ENCODE measurements at regions not wholly inside any gene's neighbourhood (a gene's known extent, or its start where the extent isn't known, plus 50 kb on each side); places are given as distances from the start of the nearest gene placed in this dataset.
"Not testable (repeated sequence)": the region's sequence is repeated elsewhere in the genome, so short reads cannot be mapped to it uniquely, and the experiment has no call there.

DNA sequence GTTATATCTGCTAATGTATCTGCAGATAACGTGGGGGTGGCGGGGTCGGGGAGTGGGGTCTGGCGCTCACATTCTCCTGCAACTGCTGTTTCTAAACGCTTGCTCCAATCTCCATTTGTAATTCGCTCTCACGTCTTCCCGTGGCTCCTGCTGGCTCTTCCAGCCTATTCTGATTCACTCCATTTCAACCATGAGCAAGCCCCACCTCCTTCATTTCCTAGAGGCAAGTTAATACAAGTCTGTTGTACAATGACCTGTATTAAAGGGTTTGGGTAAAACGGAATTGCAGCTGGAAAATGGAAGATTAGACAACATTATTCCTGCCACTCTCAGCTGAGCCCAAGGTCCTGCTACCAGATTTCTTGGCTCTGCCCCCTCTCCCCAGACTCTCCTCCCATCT lies 132.3 kb downstream of the CSNK2A3 start:
- no peak for DNase-seq

GRCh38 chr11:11218629-11218986 lies 134.4 kb downstream of the CSNK2A3 start:
- no peak for DNase-seq

DNA sequence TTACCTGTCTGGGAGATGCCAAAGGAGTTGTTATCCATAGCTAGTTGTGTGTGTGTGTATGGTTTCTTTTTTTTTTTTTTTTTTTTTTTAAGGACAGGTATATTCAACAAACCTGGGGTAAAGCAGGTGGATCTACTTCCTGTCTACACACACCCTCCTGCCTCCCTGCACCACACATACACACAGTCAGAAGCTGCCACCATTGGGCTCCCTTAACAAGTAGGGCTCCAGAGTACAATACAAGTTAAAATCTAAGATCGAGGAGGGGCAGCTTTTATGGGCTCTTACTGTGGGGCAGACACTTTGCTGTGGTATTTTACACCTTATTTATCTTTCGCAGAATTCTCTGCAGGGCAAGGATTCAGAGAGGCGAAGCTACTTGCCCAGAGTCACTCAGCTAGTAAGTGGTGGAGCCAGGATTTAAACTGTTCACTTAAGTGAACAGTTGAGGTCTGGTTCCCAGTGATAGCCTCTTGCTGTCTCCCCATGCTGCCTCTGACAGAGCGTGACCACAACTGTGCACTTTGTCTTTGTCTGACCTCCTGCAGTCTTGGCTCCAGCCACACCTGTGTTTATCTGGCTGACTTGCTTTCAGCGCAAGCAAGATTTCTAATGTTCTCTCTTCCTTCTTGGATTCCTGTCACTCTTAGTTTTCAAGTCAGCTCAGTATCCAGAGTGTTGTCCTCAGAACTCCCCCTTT lies 135.0 kb downstream of the CSNK2A3 start:
- DNase-seq = no peak

DNA sequence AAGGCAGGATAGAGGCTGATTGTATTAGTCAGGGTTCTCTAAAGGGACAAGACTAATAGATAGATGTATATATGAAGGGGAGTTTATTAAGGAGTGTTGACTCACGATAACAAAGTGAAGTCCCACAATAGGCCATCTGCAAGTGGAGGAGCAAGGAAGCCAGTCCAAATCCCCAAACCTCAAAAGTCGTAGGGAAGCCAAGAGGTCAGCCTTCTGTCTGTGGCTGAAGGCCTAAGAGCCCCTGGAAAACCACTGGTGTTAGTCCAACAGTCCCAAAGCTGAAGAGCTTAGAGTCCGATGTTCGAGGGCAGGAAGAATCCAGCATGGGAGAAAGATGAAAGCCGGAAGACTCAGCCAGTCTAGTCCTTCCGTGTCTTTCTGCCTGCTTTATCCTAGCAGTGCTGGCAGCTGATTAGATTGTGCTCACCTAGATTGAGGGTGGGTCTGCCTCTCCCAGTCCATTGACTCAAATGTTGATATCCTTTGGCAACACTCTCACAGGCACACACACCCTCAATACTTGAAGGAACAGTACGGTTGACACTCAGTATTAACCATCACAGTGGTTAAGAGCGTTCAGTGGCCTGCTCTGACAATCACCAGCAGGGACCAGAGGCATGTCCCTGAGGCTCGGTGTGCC lies 135.6 kb downstream of the CSNK2A3 start:
- no peak for DNase-seq

DNA sequence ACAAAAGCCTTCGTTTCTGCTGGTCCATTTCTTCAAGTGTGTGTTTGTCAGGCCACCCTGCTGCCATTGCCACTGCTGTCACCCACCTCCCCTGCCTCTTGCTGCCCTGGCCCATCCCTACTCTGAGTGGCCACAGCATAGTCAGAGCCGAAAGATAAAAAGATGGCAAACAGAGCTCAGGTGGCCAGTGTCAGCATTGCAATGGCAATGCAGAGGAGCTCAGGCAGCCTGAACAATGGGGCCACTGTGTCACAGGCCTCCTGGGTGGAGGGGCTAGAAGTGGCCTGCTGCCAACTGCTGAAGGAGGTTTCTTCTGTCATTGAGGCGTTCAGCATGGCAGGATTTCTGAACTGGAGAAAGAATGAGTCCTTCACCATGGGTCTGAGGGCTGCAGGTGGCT lies 137.1 kb downstream of the CSNK2A3 start:
- no peak for DNase-seq

- DNase-seq = no peak
These were observed 137.8 kb downstream of the CSNK2A3 start for GRCh38 chr11:11215058-11215815.

DNA sequence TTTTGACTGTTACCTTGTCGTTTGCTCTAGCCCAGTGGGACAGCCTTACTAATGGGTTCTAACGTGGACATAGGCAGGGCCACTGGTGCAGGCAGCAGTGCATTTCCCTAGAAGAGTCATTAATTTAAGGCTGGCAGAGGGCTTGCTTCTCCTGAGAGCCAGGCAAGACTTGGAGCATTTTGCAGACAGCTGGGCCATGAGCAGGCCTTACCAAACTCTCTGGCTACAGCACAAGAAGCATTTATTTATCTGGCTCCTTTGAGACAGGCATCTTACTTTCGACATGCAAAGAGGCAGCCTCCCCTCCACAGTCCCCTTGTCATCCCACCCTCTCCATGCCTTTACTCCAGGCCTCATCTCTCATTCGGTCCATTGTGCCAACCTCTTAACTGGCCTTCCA lies 139.9 kb downstream of the CSNK2A3 start:
- no peak for DNase-seq

DNA sequence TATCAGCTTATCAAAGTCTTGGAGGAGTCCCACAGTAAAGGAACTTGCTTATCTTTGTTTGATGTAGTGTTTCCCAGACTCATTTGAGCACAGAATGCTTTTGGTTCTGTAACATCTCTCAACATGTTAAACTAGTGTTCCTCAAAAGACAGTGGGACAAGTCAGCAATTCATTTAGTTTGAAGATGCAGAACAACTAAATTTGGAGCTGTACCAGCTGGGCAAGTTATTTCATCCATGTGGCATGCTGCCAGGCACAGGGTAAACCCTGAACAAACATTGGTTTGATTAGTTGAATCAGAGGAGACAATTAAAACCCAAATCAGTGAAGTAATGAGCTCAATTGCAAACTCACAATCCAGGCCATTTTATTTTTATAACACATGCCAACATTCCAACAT lies 141.2 kb downstream of the CSNK2A3 start:
- DNase-seq = no peak

- no peak for DNase-seq
These were observed 141.9 kb downstream of the CSNK2A3 start for GRCh38 chr11:11211186-11211585.

- no peak for DNase-seq
These were observed 142.6 kb downstream of the CSNK2A3 start for GRCh38 chr11:11210446-11210845.

DNA sequence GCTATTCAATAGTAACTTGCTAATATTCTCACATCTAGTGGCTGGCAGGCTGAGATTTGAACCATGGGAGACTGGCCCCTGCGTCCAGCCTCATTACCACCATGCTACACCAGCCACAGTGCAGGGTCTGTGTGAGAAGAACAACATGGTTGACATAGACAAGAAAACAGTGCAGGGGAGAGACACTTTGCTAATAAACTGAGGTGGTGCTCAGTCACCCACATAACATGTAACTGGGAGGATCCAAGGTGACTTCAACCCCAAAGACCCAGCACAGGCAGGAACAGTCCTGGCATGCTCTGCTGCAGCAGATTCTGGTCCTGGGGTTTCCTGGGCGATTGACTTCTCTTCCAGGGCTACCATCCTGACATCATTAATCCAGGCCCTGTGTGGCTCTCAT lies 143.1 kb downstream of the CSNK2A3 start:
- no peak for DNase-seq

GRCh38 chr11:11208994-11209393 lies 144.1 kb downstream of the CSNK2A3 start:
- DNase-seq = no peak

- no peak for DNase-seq
These were observed 145.6 kb downstream of the CSNK2A3 start for GRCh38 chr11:11207428-11207827.

DNA sequence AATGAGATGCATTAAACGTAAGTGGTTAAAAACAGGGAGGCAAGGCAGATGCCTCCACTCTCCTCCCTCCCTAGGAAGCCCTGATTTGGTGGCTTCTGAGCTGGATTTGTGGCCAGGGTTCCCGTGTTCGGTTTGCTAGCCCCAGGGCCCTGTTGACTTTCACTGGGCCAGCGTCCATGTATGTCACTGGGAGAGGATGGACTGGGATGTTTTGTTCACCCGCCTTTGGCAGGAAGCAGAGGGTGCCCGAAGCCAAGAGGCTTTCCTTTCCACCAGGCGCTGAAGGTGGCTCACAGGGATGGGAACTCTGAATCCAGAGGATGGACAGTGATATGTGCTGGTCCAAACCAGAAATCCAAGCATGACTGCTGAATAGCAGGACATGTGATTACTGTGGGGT lies 146.6 kb downstream of the CSNK2A3 start:
- DNase-seq = no peak

GRCh38 chr11:11202885-11203284 lies 150.2 kb downstream of the CSNK2A3 start:
- no peak for DNase-seq

DNA sequence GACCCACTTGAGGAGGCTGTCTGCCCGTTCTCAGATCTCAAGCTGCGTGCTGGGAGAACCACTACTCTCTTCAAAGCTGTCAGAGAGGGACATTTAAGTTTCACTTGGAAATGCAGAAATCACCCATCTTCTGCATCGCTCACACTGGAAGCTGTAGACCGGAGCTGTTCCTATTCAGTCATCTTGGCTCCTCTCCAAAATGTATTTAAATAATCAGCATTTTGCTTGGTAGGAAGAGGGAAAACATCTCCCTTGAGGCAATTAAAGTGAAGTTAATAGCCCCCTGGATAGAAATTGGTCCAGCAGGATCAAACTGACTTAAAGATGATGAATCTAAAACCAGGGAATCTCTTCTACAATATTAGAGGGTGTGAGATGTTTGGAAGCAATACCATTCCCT lies 151.7 kb downstream of the CSNK2A3 start:
- DNase-seq = not testable (repeated sequence)

GRCh38 chr11:11192541-11192940 lies 160.5 kb downstream of the CSNK2A3 start:
- DNase-seq = no peak

GRCh38 chr11:11189506-11189905 lies 163.5 kb downstream of the CSNK2A3 start:
- DNase-seq = no peak

DNA sequence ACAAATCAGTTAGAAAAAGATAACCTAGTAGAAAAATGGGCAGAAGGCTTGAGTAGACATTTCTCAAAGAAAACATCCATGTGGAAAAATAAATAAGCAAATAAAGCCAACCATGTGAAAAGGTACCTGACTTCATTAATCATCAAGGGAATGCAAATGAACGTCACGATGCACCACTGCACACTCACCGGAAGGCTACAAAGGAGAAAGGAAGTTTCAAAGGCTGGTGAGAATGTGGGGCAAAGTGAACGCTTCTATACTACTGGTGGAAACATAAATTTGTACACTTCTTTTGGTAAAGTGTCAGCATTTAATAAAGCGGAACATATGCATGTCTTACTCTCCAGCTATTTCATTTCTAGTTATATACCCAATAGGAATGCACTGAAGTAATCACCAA lies 166.8 kb downstream of the CSNK2A3 start:
- DNase-seq = no peak

- DNase-seq = no peak
These were observed 170.8 kb downstream of the CSNK2A3 start for GRCh38 chr11:11182261-11182660.

- DNase-seq = no peak
These were observed 174.1 kb downstream of the CSNK2A3 start for GRCh38 chr11:11178671-11179638.

DNA sequence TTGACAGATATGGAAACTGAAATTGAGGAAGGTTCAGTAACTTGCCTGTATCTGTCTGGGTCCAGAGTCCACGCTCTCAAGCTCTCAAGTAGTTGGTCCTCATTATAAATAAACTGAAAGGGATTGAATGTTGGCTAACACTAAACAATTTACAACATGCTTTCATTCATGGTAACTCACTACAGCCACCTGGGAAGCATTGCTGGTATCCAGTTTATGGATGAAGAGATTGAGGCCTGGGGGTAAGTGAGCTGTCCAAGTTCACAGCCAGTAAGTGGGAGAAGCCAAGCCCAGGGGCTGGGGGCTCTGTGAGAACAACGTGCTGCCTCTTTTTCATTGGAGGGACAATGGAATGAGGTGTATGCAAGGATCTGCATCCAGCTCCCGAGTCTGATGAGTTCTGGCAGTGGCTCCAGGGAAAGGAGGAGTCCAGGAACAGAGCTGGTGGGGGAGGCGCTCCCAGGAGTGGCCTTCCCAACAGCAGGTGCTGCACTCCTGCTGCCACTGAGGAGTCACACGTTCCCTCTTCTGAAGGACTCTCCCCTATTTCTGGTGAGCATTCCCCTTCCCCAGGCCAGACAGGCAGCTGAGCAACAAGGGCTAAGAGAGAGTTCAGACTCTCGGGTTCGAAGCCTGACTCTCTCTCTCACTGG lies 175.8 kb downstream of the CSNK2A3 start:
- DNase-seq = no peak

All from CD4-positive, alpha-beta T cell treated with Interleukin-17A for 1 hour (primary cell).